Putamen (tissue), 1 donor: ENCODE measurements at regions not wholly inside any gene's neighbourhood (a gene's known extent, or its start where the extent isn't known, plus 50 kb on each side); places are given as distances from the start of the nearest gene placed in this dataset.
"Not testable (repeated sequence)": the region's sequence is repeated elsewhere in the genome, so short reads cannot be mapped to it uniquely, and the experiment has no call there.

ENCODE experiments used
- DNase-seq: peaks from one replicate; pipeline ENCODE4 v3.0.0-alpha.2; 2016; ENCODE audit warnings: low spot score

DNA sequence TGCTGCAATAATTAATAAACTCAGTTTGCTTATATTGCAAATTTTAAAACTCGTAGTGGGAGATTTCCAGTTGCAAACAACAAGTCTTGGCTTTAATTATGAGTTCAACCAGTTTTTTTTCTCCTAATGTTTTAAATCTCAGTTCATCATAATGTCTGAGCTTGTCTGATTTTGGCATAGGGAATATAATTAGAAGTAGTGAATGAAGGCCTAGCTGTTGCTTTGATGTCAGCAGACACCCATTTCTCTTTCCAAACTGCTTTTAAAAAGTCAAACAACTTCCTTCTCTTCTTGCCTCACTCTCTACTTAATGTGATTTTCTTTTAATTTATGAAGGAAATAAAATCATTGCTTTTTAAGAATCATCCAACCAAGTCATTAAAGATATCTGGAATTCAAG, 1462.1 kb downstream of the DPP10 start:
- DNase-seq = no peak

DNA sequence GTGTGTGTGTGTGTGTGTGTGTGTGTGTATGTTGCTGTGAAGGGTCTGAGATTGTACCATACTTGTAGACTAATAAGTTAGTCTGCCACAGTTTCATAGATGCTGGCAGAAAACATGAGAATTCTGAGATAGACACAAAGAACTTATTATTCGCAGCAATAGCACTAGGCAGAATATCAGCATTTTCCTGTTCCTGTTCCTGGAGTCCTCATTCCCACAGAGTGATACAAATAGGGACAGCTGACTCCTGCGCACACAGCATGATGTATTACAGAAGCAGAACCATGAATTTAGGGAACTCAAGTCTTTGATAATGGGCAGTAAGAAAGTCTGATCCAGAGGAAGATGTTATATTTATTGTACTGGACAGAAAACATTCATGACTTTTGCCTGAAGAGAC, 1466.3 kb downstream of the DPP10 start:
- DNase-seq = no peak

DNA sequence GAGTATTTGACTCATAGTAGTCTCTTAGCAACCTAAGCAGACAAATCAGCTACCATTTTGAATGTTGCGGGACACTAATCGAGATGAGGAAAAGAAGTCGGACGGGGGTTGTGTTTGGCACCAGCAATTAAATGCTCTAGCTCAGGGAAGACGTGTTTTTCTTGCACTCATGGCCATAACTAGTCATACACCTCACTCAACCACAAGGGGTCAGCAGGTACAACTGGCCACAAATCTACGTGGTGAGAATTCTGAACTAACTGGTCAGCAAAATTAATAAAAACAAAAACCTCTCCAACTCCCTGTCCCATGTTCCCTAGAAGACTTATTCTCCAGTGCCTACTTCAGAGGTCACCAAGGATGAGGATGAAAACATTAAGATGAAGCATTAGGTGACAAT, 1467.8 kb downstream of the DPP10 start:
- no peak for DNase-seq

DNA sequence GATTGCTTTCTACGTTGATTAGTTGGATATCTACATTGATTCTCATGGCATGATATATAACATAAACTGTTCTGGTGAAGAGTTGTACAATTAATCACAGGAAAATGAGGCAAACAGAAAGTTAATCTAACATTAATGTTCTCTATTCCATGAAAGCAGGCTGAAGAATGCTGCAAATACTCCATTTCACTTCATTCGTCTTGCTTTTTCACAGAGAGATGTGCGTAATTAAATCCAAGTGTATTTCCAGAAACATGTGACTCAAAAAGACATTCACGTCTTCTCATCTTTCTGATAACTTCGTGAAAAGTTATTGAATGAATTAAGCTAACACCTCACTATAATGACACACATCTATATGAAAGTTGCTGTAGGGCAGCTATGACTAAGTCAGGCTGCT, 1471.5 kb downstream of the DPP10 start:
- no peak for DNase-seq

DNA sequence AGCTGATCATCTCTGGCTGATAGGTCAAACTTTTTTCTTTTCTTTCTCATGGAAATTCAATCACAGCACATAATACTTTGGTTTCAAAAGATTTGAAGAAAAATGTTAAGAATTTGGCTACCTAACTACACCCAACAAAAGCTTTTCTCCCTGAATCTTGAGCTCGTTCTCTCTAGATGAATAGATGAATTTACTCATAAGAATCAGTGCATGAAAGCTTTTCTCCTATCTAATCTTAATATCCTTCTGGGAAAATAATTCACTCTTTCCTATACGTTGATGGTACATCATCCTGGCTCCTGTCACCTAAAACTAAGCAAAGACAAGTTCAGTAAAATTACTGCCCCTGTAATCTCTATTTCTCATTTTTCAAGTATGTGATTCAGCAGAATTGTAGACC, 1479.1 kb downstream of the DPP10 start:
- DNase-seq = no peak

DNA sequence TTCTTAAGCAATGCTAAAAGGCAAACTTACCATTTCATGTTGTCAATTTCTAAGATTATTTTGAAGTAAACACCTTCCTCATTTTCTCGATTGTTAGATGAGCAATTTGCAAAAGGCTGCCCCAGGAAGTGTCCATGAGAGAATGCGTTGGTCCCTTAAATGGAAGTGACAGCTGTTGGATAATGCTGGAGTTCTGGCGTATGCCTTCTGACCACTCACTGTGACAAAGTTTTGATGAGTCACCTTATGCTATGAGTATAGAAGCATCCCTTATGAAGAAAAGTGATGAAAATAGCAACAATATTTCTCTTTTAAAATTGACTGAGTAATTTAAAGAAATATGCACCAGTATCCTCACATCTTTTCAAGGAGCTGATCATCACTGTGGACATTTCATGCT, 1497.5 kb downstream of the DPP10 start:
- DNase-seq = no peak

DNA sequence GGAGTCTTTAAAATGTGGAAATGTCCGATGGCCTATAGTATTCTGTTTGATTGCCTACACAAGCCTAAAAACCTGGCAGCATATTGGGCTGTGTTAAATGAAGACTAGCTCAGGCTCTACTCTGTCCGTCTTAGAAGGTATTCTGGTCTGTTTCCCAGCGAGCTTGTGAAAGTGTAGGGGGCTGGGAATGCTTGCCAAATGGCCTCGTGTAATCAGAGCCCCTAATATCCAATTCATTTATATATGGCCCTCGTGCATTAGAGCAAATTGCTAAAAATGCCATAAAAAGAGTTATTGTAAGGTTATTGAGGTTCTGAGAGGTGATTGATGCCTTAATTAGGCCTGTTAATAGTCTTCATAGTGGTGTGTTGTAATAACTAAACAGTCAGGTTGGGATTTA, 1500.4 kb downstream of the DPP10 start:
- DNase-seq = no peak

DNA sequence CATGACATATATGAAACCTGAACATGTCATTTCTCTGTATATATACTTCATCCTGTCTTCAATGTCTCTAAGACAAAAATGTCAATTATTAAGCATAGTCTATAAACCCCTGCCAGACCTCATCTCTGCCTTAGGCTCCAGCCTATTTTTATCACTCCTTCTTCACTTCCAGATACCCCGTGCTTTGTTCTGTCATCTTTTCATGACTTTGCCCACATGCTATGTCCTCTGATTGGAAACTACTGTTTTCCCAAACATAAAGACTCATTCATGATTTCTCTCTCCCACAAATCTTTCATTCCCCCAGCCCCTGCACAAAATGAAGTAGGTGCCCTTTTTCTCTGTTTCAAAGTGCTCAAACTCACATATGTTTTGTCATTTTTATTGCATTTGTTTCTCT, 1503.9 kb downstream of the DPP10 start:
- no peak for DNase-seq

DNA sequence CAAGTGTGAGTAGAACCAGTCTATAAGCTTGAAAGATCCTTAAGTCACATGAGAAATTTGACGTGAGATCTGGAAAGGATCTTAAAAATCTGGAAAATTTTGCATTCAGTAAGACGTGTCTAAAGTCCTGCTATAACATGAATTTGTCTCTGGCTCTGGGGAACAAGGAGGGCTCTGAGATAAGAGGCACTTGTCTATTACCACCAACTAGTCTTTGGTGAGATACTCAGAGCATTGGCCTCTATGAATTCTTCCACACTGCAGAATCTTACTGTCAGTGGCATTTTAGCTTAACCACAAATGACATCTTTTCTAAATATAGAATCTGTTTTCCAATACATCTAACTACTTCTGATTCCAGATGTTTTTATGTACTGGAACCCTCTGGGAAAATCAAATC, 1504.5 kb downstream of the DPP10 start:
- no peak for DNase-seq

DNA sequence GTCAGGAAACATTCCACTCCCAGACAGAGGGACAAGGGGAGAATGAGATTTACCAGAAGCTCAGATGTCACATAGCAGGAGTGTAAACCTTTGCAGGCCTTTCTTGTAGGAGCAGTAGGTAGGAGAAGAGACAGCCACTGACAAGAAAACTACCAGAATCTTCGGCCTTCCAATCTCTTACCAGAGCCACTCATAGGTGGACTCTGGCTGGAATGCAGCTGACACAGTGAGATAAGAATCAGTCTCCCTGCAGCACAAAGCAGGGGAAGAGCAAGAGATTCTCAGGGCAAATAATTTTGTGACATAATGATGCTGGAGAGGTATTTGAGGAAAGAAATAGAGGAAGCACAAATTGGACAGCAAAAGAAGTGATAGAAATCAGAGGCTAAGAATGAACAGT, 1534.5 kb downstream of the DPP10 start:
- no peak for DNase-seq

DNA sequence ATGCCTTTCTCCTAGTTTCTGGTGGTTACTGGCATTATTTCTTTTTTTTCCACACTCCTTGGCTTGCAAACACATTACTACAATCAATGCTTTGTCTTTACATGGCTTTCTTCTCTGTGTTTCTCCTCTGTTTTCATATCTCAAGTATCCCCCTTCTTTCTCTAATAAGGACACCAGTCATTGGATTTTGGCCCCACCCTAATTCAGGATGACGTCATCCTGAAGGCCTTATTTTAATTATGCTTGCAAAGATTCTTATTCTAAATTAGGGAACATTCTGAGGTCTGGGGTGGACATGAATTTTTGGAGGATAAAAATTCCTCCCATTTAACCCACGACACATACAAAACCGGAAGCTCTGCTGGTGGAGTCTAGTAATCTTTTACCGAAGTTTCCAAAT, 1556.6 kb downstream of the DPP10 start:
- DNase-seq = no peak

DNA sequence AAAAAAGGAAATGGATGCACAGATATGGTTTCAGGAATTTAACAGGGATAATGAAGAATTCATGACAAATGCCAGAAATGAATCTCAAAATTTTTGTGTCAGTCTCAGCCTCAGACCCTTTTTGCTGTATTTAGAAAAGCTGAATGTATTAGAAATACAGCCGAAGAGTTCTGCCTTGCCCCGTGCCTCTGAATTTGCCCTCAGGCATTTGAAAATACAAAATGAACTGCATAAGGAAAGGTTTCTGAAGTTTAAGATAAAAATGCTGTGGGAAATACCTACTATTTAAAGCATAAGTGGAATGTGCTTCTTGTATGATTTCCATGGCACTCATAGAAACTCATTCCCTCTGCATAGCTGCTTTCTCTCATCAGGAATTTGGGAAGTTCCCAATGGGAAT, 1580.6 kb downstream of the DPP10 start:
- no peak for DNase-seq

DNA sequence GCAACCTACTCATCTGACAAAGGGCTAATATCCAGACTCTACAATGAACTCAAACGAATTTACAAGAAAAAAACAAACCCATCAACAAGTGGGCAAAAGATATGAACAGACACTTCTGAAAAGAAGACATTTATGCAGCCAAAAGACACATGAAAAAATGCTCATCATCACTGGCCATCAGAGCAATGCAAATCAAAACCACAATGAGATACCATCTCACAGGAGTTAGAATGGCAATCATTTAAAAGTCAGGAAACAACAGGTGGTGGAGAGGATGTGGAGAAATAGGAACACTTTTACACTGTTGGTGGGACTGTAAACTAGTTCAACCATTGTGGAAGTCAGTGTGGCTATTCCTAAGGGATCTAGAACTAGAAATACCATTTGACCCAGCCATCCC, 1596.3 kb downstream of the DPP10 start:
- DNase-seq = not testable (repeated sequence)

DNA sequence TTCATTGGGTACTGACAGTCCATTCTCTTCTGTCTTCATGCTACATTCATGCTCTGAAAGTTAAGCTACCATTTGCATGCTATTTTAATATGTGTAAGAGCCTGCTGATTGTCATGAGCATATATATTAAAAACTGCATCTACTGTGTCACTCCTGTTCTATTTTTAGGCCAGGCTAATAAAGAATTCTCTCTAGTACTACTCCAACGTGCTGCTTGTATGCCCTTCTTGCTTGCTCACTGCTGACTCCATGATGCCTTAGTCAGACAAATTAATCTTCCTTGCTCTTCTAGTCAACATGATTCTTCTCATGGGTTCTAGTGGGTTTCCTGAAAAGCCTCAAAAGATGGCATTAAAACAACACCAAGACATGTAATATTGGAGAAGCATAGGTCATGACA, 1600.1 kb downstream of the DPP10 start:
- DNase-seq = no peak

DNA sequence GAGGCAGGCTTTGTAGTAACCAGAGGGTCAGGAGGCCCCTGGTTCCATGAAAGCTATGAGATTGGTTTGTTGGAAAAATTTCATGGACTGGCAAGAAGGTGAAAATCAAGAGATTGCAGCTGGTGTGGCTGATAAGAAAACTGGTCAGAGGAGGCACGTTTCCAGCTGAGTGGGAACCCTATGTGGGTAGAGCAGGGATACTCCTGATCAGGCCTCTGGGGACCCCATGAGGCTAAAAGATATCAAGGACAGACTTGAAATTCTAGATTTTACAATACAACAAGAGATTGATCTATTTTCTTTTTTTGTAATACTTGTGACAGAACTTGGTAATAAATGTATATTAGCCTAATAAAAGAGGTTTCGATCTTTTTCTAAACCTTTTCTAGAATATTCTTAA, 1615.1 kb downstream of the DPP10 start:
- DNase-seq = no peak

DNA sequence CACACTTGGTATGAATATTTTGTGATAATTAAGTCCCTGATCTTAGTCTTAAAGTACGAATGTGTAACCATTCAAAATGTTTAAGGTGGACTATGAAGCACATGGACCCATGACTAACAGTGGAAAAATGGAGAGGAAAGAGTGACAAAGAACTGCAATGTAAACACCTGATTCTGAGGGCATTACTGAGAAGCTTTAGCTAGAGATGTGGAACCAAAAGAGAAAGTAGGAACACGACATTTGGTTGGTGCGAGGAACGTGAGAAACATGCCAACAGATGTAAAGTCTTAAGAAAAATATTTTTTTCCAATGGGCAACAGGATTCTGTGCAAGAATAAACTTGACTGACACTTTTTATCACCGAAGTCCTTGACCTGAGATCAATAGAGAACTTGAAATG, 1618.6 kb downstream of the DPP10 start:
- DNase-seq = no peak

DNA sequence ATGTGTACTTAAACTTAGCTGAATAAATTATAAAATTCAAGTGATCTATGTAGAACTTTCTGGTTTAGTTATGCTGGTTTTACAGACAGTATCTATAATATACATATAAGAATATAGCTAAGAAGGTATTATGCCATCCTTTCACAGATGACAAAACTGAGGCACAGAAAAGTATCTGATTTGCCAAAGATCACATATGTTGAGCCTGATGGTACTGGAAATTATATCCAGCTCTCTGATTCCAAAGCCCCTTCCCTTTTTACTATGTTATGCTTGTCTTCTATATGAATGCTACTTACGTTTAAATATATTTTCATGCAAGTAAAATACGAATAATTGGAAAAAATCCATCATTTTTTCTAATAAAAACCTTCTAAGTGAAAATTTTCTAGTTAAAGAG, 1631.3 kb downstream of the DPP10 start:
- no peak for DNase-seq

DNA sequence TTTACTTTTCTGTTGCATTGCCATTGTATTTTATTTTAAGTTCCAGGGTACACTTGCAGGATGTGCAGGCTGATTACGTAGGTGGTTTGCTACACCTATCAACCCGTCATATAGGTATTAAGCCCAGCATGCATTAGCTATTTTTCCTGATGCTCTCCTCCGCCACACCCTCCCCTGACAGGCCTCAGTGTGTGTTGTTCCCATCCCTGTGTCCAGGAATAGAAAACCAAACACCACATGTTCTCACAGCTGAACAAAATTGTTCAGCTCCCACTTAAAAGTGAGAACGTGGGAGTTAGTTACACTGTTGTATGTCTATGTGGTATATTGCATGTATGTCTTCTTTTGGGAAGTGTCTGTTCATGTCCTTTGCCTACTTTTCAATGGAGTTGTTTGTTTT, 1631.7 kb downstream of the DPP10 start:
- peak; percentile 22 for DNase-seq

DNA sequence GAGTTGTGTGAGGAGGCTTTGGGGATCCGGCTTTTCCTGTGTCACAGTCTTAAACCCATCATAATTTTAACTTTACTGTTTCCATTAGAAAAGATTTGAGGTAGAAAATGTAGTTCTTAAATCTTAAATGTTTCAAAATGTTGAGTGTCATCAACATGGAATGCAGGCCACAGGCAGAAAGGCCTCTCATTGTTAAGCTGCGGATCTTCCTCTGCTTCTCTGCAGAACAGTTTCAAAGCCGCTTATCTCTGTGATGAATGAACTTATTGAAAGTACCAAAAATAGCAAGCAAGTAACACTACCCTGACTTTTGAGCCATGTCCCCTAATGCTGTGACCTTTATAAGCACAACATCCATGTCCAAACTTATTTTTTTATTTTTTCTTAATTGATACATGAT, 1645.8 kb downstream of the DPP10 start:
- no peak for DNase-seq

DNA sequence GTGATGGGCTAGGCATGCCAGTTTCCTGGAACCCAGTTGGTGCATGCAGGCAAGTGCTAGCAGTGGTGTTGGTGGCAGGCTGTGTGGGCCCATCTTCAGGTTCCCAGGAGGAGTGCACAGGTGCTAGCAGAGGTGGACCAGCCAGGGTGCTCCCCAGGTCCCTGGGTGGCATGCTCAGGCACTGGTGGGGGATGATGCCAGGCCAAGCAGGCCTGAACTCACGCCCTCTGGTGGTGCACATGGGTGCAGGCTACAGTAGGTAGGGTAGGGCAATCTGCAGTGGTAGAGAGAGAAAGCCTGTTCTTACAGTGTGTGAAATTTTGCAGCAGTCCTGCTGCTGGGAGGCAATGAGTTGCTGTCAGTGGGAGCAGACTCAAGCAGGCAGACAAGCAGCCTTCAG, 1651.8 kb downstream of the DPP10 start:
- DNase-seq = no peak

DNA sequence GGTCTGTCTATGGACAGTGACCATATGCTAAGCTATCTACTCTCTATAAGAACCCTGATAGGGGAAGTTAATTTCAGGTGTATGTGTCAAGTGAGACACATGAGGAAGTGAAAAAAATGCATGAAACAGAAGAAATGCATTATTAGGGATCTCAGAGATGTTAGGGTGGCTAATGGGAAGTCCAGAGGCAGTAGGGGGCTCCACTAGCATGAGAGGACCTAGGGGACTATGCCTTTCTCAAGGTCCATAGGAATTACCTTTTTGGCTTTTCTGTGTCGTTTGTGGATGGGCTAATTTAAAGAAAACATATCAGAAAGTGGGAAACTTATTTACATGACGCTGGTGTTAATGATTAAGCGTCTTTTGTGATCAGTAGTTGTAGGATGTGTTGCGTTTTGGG, 1653.2 kb downstream of the DPP10 start:
- DNase-seq = no peak

DNA sequence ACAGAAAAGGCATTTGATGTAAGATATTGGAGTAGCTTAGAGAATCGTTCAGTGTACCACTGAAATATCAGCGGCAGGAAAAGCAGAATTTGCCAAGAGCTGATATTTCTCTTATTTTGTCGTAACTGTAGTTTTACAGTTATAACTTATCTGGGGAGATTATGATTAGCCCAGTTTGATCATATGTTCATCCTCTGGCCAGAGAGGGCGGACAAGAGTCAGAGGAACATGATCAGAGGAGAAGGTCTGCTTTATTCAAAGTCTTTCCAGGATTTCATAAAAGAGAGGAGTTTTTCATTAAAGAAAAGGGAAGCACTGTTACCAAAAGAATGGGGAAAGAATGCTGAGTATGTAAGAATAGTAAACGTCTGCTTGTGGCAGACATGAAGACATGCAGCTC, 1655.6 kb downstream of the DPP10 start:
- no peak for DNase-seq

DNA sequence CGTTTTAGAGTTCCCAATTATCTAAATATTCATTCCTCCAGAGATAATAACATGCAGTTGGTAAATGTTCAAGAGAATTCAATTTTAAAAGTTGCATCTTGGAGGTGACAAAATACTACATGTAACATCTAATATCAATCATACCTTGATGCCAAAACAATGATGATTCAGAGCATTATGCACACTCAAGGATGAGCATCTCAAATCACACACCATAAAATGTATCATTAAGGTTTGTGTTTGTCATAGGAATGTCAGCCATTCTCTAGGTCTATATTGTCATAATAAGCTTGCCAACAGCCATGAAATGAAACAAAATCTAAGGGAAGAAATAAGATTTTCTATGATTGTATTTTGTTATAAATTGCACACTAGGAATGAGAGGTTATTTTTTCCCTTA, 1667.0 kb downstream of the DPP10 start:
- DNase-seq = no peak

DNA sequence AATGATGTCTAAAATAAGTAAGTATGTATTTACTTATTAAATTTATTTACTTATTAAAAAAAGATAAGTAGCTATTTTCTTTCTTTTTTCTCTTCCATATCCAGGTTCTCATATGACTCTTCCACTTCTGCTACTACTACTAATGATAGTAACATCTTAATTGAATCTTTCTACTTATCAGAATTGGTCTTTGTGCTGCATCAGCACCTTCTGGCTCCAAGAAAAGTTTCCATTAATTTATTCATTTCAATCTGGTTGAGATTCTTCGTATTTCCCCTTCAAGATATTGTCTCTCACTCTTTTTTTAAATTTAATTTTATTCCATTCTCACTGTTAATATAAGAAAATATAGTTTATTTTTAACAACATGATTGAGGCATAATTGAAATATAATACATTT, 1675.4 kb downstream of the DPP10 start:
- DNase-seq = no peak

DNA sequence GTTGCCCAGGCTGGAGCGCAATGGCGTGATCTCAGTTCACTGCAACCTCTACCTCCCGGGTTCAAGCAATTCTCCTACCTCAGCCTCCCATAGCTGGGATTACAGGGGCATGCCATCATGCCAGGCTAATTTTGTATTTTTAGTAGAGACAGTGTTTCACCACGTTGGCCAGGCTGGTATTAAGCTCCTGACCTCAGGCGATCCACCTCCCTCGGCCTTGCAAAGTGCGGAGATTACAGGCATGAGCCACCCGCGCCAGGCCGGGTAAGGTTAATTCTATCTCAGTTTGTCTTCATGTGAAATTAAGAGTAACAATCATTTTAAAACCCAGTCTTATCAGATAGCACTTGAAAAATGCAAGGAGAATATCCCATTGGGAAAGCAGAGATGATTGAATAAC, 1681.7 kb upstream of the DDX18 start:
- no peak for DNase-seq
